IPS-NIHi11 (cell line): ENCODE measurements at regions not wholly inside any gene's neighbourhood (a gene's known extent, or its start where the extent isn't known, plus 50 kb on each side); places are given as distances from the start of the nearest gene placed in this dataset.
"Not testable (repeated sequence)": the region's sequence is repeated elsewhere in the genome, so short reads cannot be mapped to it uniquely, and the experiment has no call there.

Source experiments
- DNase-seq: peaks from one replicate; pipeline ENCODE4 v3.0.0; 2012; ENCODE audit warnings: mixed read lengths, low spot score

- DNase-seq, result no peak
Observed at GRCh38 chr10:78458983-78459638, 425.4 kb downstream of the RPS24 start.

GRCh38 chr10:78459639-78460037 is 426.0 kb downstream of the RPS24 start:
- no peak for DNase-seq

GRCh38 chr10:78460204-78460603 is 426.5 kb downstream of the RPS24 start:
- no peak for DNase-seq

GRCh38 chr10:78461333-78461732 is 427.7 kb downstream of the RPS24 start:
- no peak for DNase-seq

GRCh38 chr10:78462176-78462575 is 428.5 kb downstream of the RPS24 start:
- no peak for DNase-seq

- DNase-seq, result no peak
Observed at GRCh38 chr10:78462726-78463228, 429.1 kb downstream of the RPS24 start.

GRCh38 chr10:78464118-78464855 is 430.6 kb downstream of the RPS24 start:
- no peak for DNase-seq

- DNase-seq, result no peak
Observed at GRCh38 chr10:78464856-78465267, 431.2 kb downstream of the RPS24 start.

- no peak for DNase-seq
Observed at GRCh38 chr10:78465431-78465830, 431.8 kb downstream of the RPS24 start.

- no peak for DNase-seq
Observed at GRCh38 chr10:78467496-78468106, 433.9 kb downstream of the RPS24 start.

- not testable (repeated sequence) for DNase-seq
Observed at GRCh38 chr10:78468731-78469130, 435.1 kb downstream of the RPS24 start.

- DNase-seq, result no peak
Observed at GRCh38 chr10:78470267-78471103, 436.8 kb downstream of the RPS24 start.

GRCh38 chr10:78471326-78471722 is 437.7 kb downstream of the RPS24 start:
- no peak for DNase-seq

GRCh38 chr10:78471723-78472550 is 438.3 kb downstream of the RPS24 start:
- no peak for DNase-seq

- peak; percentile 53 for DNase-seq
Observed at GRCh38 chr10:78472551-78472890, 438.9 kb downstream of the RPS24 start.

- DNase-seq, result peak; percentile 80
Observed at GRCh38 chr10:78473006-78473405, 439.3 kb downstream of the RPS24 start.

- no peak for DNase-seq
Observed at GRCh38 chr10:78474743-78475142, 441.1 kb downstream of the RPS24 start.

GRCh38 chr10:78475437-78475836 is 441.8 kb downstream of the RPS24 start:
- no peak for DNase-seq

GRCh38 chr10:78476156-78476555 is 442.5 kb downstream of the RPS24 start:
- DNase-seq, result no peak

GRCh38 chr10:78476844-78477243 is 443.2 kb downstream of the RPS24 start:
- DNase-seq, result no peak

GRCh38 chr10:78478919-78479318 is 445.3 kb downstream of the RPS24 start:
- no peak for DNase-seq
